SH-SY5Y (cell line): ENCODE measurements at regions not wholly inside any gene's neighbourhood (a gene's known extent, or its start where the extent isn't known, plus 50 kb on each side); places are given as distances from the start of the nearest gene placed in this dataset.

Experiments used
- GATA2 ChIP-seq: IDR thresholded peaks from 2 replicates; pipeline ENCODE4 v1.6.1; 2011; ENCODE audit warnings: mild to moderate bottlenecking, low read depth, low read length
- GATA3 ChIP-seq: IDR thresholded peaks from 2 replicates; pipeline ENCODE4 v1.6.1; 2011; ENCODE audit warnings: low read depth, mild to moderate bottlenecking, low read length, moderate library complexity

GRCh38 chr16:64065523-64065922 is 1056.3 kb downstream of the CDH11 start:
- TF ChIP-seq GATA2 = no peak
- no peak for TF ChIP-seq GATA3
